ENCODE measurements at regions not wholly inside any gene's neighbourhood (a gene's known extent, or its start where the extent isn't known, plus 50 kb on each side); places are given as distances from the start of the nearest gene placed in this dataset.

- Histone ChIP-seq H3K27ac (ENCODE audit: low read depth, low read length) (no peak overlapping the region), H3K9me2 (replicated peaks; ENCODE audit: control insufficient read depth, low read length) (no peaks in the 10 kb centered on the region), H3K4me2 (ENCODE audit: low read length) (no peak overlapping the region), H3K36me3 (ENCODE audit: control insufficient read depth, low read length) (no peaks in the 10 kb centered on the region), H3K27me3 (ENCODE audit: control insufficient read depth, low read length) (no peaks in the 10 kb centered on the region), H3K4me1 (ENCODE audit: control insufficient read depth, low read length) (no peaks in the 10 kb centered on the region), H3K79me2 (ENCODE audit: control insufficient read depth, low read length) (no peaks in the 10 kb centered on the region), H3F3A (ENCODE audit: control insufficient read depth, insufficient read depth) (no peaks in the 10 kb centered on the region), H3K9me3 (ENCODE audit: control insufficient read depth, insufficient read depth, low read length) (no peaks in the 10 kb centered on the region; the same call in 1 of the 2 replicates), H4K20me1 (ENCODE audit: control insufficient read depth, insufficient read depth, low read depth, low read length) (no peaks in the 10 kb centered on the region), H3K4me3 (ENCODE audit: low read length) (no peak overlapping the region)
- TF ChIP-seq CTCF (IDR thresholded peaks at IDR 0.05; ENCODE audit: low read depth, low read length, poor library complexity, severe bottlenecking) (no peak), EZH2phosphoT487 (IDR thresholded peaks at IDR 0.05; ENCODE audit: borderline replicate concordance, low read length) (no peak)
Observed at GRCh38 chr3:163129287-163129686, 1632.7 kb downstream of the OTOL1 start.

DNA sequence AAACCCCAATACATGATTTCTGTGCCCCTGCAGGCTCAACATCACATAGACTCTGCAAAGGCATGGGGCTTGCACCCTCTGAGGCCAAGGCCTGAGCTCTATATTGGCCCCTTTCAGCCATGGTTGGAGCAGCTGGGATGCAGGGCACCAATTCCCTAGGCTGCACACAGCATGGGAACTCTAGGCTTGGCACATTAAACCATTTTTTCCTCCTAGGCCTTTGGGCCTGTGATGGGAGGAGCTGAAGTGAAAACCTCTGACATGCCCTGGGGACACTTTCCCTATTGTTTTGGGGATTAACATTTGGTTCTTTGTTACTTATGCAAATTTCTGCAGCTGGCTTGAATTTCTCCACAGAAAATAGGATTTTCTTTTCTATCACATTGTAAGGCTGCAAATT is 1629.5 kb downstream of the OTOL1 start:
- Histone ChIP-seq H3K27ac (ENCODE audit: low read depth, low read length) (no peak overlapping the region), H3K9me3 (ENCODE audit: control insufficient read depth, insufficient read depth, low read length) (no peaks in the 10 kb centered on the region; the same call in 1 of the 2 replicates), H3F3A (ENCODE audit: control insufficient read depth, insufficient read depth) (no peaks in the 10 kb centered on the region), H3K4me2 (ENCODE audit: low read length) (no peak overlapping the region), H3K4me1 (ENCODE audit: control insufficient read depth, low read length) (no peaks in the 10 kb centered on the region), H3K9me2 (replicated peaks; ENCODE audit: control insufficient read depth, low read length) (no peaks in the 10 kb centered on the region), H3K27me3 (ENCODE audit: control insufficient read depth, low read length) (no peaks in the 10 kb centered on the region), H3K36me3 (ENCODE audit: control insufficient read depth, low read length) (no peaks in the 10 kb centered on the region), H3K79me2 (ENCODE audit: control insufficient read depth, low read length) (no peaks in the 10 kb centered on the region), H3K4me3 (ENCODE audit: low read length) (no peak overlapping the region), H4K20me1 (ENCODE audit: control insufficient read depth, insufficient read depth, low read depth, low read length) (no peaks in the 10 kb centered on the region)
- TF ChIP-seq CTCF (IDR thresholded peaks at IDR 0.05; ENCODE audit: low read depth, low read length, poor library complexity, severe bottlenecking) (no peak), EZH2phosphoT487 (IDR thresholded peaks at IDR 0.05; ENCODE audit: borderline replicate concordance, low read length) (no peak)

All from DOHH2 (cell line).